ENCODE measurements at regions not wholly inside any gene's neighbourhood (a gene's known extent, or its start where the extent isn't known, plus 50 kb on each side); places are given as distances from the start of the nearest gene placed in this dataset. TPM values are rescaled to one million over a fixed set of nuclear protein-coding genes. Genes with fewer than 3 reads are reported as not detected.

- no peak for DNase-seq
Measured at GRCh38 chr1:114224196-114224907, 70.7 kb upstream of the SYT6 start.

DNA sequence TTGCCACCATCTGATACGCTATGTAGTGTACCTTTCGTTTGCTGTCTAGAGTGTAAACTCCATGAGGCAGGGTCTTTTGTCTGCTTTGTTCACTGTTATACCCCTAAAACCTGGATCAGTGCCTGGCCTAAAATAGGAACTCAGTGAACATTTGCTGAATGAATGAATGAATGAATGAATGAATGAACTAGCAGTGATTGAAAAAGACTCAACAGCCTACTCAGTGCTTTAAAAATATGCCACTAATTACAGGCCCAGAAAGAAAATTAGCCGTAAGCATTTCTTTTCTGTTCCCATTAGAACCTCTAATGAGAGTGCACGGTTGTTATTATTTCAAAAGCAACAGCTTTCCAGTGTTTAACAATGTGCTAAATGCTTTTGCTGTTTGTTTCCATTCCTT, 69.3 kb upstream of the SYT6 start:
- DNase-seq = no peak

DNA sequence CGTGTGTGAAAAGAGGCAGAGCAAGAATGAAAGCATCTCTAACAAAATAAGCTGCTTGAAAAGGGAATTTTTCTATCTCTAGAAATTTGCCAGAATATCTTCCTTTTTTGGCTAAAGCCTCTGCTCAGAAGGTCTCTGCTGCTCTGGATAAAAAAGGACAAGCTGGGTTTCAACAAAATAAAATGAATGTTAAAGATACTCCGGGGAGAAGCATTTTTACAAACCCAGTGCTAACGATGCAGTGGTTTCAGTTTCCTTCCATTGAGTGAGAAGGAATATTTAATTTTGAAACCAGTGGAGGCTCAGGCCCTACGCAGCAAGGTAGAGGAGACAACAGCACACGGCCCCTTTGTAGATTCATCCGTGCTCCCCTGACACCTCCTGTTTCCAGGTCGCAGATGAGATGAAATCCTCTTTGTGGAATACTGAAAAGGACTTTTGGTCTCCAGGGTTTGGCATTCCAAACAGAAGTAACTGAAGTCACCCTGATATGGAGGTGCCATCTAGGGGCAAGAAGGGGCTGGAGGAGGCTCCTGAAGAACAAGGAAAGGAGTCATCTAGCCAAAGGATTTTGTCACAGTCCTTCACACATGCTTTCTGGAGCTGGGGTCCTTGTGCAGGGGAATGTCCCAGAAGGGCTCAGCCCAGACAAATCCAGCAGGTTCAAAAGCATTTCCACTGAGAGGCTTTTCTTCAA, 65.7 kb upstream of the SYT6 start:
- no peak for DNase-seq

- DNase-seq = no peak
Measured at GRCh38 chr1:114218361-114219171, 64.9 kb upstream of the SYT6 start.

GRCh38 chr1:114216431-114217173, 62.9 kb upstream of the SYT6 start:
- DNase-seq = no peak

GRCh38 chr1:114215436-114215835, 61.8 kb upstream of the SYT6 start:
- no peak for DNase-seq

DNA sequence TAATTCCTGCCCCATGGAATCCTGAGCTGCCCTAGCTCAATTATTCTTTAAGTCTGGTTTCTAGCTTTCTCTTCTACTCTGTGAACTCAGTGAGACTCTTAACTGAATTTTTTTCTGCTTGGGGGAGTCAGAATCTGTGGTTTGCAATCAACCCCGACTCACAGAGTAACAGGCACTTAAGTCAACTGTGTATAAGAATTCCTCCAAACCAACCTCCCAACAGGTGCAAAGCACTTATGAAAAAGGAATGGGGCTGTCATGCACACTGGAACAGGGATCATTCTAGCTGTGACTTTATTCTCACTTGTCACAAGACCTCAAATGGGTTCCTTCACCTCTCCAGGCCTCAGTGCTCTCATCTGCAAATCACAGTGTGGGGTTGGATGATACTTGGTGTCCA, 60.3 kb upstream of the SYT6 start:
- DNase-seq = no peak

DNA sequence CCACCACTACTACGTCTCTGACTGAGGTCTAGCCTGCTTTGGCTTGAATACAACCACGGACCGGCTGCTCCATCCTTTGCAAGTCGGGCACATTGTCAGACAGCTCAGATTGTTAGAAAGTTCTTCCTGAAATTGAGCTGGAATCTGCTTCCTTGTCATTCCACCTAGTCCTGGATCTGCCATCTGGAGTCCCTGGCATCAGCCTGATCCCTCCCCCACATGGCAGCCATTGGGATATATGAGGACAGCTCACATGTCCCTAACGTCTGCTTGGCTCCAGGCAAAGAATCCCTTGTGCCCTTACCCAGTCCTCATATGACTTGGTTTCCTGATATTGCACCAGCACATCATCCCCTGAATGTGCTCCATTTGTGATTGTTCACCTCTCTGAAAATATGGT, 56.3 kb upstream of the SYT6 start:
- DNase-seq = no peak

GRCh38 chr1:114208714-114209113, 55.0 kb upstream of the SYT6 start:
- DNase-seq = no peak

GRCh38 chr1:114208106-114208505, 54.4 kb upstream of the SYT6 start:
- no peak for DNase-seq

DNA sequence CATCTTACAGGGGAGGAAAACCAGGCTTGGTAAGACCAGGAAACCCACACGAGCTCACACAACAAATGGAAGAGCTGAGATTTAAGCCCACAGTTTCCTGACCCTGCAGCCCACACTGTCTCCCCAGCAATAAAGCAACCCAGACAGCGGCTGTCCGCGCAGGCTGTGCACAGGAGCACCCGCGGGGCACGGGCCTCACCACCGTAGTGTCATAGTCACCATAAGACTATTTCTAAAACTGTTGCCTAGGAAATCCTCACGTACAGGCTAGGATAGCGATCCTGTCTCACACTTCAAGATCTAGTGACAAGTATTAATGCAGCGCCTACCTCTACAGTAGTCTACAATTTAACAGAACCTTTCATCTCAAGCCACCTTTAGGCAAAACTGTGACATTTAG, 54.0 kb upstream of the SYT6 start:
- no peak for DNase-seq

- no peak for DNase-seq
Measured at GRCh38 chr1:114206392-114206791, 52.7 kb upstream of the SYT6 start.

DNA sequence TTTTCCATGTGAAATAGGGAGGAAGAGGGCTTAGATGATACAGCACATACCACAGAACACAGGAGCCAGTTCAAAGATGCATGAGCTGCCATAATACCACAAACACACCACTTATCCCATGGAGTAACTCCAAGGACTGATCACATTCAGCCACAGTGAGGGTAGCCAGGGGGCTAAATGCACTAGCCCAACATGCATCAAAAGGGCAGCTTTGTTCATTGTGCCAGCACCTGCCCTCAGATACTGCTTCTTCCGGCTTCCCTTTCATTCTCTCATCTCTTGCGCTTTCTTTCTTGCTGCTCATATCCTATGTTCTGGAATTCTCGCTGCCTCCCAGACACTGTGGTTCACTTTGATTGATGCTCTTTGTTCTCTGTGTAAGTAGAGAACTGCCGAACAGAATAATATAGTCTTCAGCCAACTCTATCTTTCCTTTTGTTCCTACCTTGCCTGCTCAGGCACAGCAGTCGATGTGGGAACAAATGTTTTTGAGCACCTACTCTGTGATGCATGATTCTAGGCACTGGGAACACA, 50.0 kb upstream of the SYT6 start:
- no peak for DNase-seq

Small RNAs in the stretch of these regions (small RNA-seq; reads per million reads assigned to genes)
- not detected for gene MRPL57P1
